ENCODE measurements at regions not wholly inside any gene's neighbourhood (a gene's known extent, or its start where the extent isn't known, plus 50 kb on each side); places are given as distances from the start of the nearest gene placed in this dataset.

DNA sequence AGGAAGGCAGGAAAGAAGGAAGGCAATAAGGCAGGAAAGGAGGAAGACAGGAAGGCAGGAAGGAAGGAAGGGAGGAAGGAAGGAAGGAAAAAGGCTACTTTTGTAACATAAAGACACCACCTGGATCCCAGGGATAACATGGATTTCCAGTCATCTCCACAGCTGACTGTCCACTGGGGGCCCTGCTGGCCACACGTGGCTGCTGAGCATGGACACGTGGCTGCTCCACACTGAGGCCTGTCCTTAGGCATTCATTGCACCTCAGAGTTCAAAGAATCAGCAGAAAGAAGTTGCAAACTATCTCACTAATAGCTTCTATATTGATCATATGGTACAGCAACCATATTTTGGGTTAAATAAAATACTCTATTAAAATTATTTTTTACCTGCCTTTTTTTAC, 130.2 kb upstream of the SALL3 start:
- H4K20me1 ChIP-seq (ENCODE audit: control insufficient read depth, extremely low read depth, insufficient read depth, low read length): no peaks in the 10 kb centered on the region
- no peak overlapping the region for H3K27ac ChIP-seq (ENCODE audit: insufficient read depth, low read length)
- H3K9me3 ChIP-seq (ENCODE audit: control insufficient read depth, insufficient read depth, low read depth, low read length): no peaks in the 10 kb centered on the region
- no peak overlapping the region for H3K9ac ChIP-seq (ENCODE audit: insufficient read depth, low read length)
- H3K79me2 ChIP-seq (ENCODE audit: control insufficient read depth, insufficient read depth, low read length): no peaks in the 10 kb centered on the region
- no peak overlapping the region for H2AFZ ChIP-seq (ENCODE audit: low read length)
- no peaks in the 10 kb centered on the region for H3K27me3 ChIP-seq (ENCODE audit: control insufficient read depth, insufficient read depth, low read length)
- H3K4me1 ChIP-seq (ENCODE audit: control insufficient read depth, extremely low read depth, insufficient read depth, low read length): no peaks in the 10 kb centered on the region
- no peak overlapping the region for H3K4me3 ChIP-seq (replicated peaks in 1 of 4; ENCODE audit: control extremely low read depth in 1 of 4, insufficient read depth in 1 of 4, low read depth in 3 of 4, low read length in 4 of 4)
- no peak for DNase-seq (ENCODE audit: low read depth in 2 of 2)
- no peak overlapping the region for H3K4me2 ChIP-seq (ENCODE audit: extremely low read depth, insufficient read depth, low read length)
- H3K36me3 ChIP-seq (ENCODE audit: control insufficient read depth, insufficient read depth, low read length): no peaks in the 10 kb centered on the region
- no peak for TF ChIP-seq EZH2 (IDR thresholded peaks at IDR 0.05; ENCODE audit: low read length, missing control alignments)
- TF ChIP-seq, protein P1, sequence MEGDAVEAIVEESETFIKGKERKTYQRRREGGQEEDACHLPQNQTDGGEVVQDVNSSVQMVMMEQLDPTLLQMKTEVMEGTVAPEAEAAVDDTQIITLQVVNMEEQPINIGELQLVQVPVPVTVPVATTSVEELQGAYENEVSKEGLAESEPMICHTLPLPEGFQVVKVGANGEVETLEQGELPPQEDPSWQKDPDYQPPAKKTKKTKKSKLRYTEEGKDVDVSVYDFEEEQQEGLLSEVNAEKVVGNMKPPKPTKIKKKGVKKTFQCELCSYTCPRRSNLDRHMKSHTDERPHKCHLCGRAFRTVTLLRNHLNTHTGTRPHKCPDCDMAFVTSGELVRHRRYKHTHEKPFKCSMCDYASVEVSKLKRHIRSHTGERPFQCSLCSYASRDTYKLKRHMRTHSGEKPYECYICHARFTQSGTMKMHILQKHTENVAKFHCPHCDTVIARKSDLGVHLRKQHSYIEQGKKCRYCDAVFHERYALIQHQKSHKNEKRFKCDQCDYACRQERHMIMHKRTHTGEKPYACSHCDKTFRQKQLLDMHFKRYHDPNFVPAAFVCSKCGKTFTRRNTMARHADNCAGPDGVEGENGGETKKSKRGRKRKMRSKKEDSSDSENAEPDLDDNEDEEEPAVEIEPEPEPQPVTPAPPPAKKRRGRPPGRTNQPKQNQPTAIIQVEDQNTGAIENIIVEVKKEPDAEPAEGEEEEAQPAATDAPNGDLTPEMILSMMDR (conservative IDR thresholded peaks at IDR 0.05 in 1 of 2, IDR thresholded peaks at IDR 0.05 in 1 of 2; ENCODE audit: low read depth in 1 of 2, low read length in 2 of 2): no peak

DNA sequence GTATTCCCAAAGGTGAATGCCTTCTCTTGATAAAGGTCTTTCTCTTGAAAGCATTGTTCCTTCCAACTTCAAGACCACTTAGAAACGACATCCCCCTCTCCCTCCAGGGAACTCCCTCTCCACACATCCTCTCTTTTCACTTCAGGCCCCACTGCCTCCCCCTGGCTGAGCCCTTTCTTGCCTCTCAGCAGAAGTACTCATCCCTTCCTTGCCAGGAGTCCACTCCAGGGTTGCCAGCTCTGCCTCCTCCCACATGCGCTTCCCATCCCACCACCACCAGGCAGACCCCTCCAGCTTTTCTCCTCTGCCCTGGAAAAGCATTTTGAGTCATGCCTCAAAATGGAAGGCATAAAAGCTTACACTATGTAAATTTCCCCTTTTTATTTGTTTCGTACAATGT, 126.3 kb upstream of the SALL3 start:
- H3K36me3 ChIP-seq (ENCODE audit: control insufficient read depth, insufficient read depth, low read length): no peaks in the 10 kb centered on the region
- no peaks in the 10 kb centered on the region for H3K79me2 ChIP-seq (ENCODE audit: control insufficient read depth, insufficient read depth, low read length)
- no peak for DNase-seq (ENCODE audit: low read depth in 2 of 2)
- no peak overlapping the region for H3K4me3 ChIP-seq (replicated peaks in 1 of 4; ENCODE audit: control extremely low read depth in 1 of 4, insufficient read depth in 1 of 4, low read depth in 3 of 4, low read length in 4 of 4)
- H3K27me3 ChIP-seq (ENCODE audit: control insufficient read depth, insufficient read depth, low read length): no peaks in the 10 kb centered on the region
- no peaks in the 10 kb centered on the region for H4K20me1 ChIP-seq (ENCODE audit: control insufficient read depth, extremely low read depth, insufficient read depth, low read length)
- no peak overlapping the region for H2AFZ ChIP-seq (ENCODE audit: low read length)
- H3K9ac ChIP-seq (ENCODE audit: insufficient read depth, low read length): no peak overlapping the region
- no peaks in the 10 kb centered on the region for H3K9me3 ChIP-seq (ENCODE audit: control insufficient read depth, insufficient read depth, low read depth, low read length)
- no peak overlapping the region for H3K4me2 ChIP-seq (ENCODE audit: extremely low read depth, insufficient read depth, low read length)
- H3K27ac ChIP-seq (ENCODE audit: insufficient read depth, low read length): no peak overlapping the region
- TF ChIP-seq, protein P1 (conservative IDR thresholded peaks at IDR 0.05 in 1 of 2, IDR thresholded peaks at IDR 0.05 in 1 of 2; ENCODE audit: low read depth in 1 of 2, low read length in 2 of 2): no peak
- no peak for TF ChIP-seq EZH2 (IDR thresholded peaks at IDR 0.05; ENCODE audit: low read length, missing control alignments)
- no peaks in the 10 kb centered on the region for H3K4me1 ChIP-seq (ENCODE audit: control insufficient read depth, extremely low read depth, insufficient read depth, low read length)

DNA sequence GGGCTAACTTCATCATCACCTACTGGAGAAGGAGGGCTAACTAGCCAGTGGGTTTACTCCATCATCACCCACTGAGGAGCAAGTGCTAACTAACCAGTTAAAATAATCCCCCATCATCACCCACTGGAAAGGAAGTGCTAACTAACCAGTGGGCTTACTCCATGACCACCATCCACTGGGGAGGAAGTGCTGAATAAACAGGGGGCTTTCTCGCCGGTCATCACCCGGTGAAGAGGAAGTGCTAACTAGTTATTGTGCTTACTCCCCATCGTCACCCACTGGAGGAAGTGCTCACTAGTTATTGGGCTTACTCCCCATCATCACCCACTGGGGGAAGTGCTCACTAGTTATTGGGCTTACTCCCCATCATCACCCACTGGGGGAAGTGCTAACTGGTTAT, 124.4 kb upstream of the SALL3 start:
- DNase-seq (ENCODE audit: low read depth in 2 of 2): no peak
- H3K4me1 ChIP-seq (ENCODE audit: control insufficient read depth, extremely low read depth, insufficient read depth, low read length): no peaks in the 10 kb centered on the region
- no peak overlapping the region for H3K4me2 ChIP-seq (ENCODE audit: extremely low read depth, insufficient read depth, low read length)
- no peaks in the 10 kb centered on the region for H4K20me1 ChIP-seq (ENCODE audit: control insufficient read depth, extremely low read depth, insufficient read depth, low read length)
- TF ChIP-seq, protein P1 (conservative IDR thresholded peaks at IDR 0.05 in 1 of 2, IDR thresholded peaks at IDR 0.05 in 1 of 2; ENCODE audit: low read depth in 1 of 2, low read length in 2 of 2): no peak
- no peak for TF ChIP-seq EZH2 (IDR thresholded peaks at IDR 0.05; ENCODE audit: low read length, missing control alignments)
- no peaks in the 10 kb centered on the region for H3K79me2 ChIP-seq (ENCODE audit: control insufficient read depth, insufficient read depth, low read length)
- no peak overlapping the region for H2AFZ ChIP-seq (ENCODE audit: low read length)
- H3K9ac ChIP-seq (ENCODE audit: insufficient read depth, low read length): no peak overlapping the region
- H3K4me3 ChIP-seq (replicated peaks in 1 of 4; ENCODE audit: control extremely low read depth in 1 of 4, insufficient read depth in 1 of 4, low read depth in 3 of 4, low read length in 4 of 4): no peak overlapping the region
- H3K27ac ChIP-seq (ENCODE audit: insufficient read depth, low read length): no peak overlapping the region
- no peaks in the 10 kb centered on the region for H3K9me3 ChIP-seq (ENCODE audit: control insufficient read depth, insufficient read depth, low read depth, low read length)
- H3K27me3 ChIP-seq (ENCODE audit: control insufficient read depth, insufficient read depth, low read length): no peaks in the 10 kb centered on the region
- no peaks in the 10 kb centered on the region for H3K36me3 ChIP-seq (ENCODE audit: control insufficient read depth, insufficient read depth, low read length)

All from fibroblast of lung (primary cell).